ENCODE measurements at regions not wholly inside any gene's neighbourhood (a gene's known extent, or its start where the extent isn't known, plus 50 kb on each side); places are given as distances from the start of the nearest gene placed in this dataset.

DNA sequence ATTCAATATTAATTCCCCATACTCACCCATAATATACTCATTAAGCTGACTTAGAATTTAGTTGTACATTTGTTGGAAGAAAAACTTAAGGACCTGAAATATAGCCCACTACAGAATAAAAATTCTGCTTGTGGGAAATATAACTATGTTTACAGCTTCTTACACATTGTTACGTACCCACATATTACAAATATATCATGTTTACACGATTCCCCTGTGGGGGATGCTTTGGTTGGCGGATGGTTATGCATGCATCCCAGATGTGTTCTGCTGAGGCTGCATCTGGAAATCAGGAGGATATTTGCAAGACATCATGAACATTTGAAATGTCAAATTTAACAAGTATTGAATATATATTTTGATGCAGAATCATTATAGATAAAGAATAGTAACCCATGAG is 79.5 kb upstream of the KL start:
- TF ChIP-seq POLR2A (IDR thresholded peaks at IDR 0.05) = no peak
- TF ChIP-seq, protein P1, sequence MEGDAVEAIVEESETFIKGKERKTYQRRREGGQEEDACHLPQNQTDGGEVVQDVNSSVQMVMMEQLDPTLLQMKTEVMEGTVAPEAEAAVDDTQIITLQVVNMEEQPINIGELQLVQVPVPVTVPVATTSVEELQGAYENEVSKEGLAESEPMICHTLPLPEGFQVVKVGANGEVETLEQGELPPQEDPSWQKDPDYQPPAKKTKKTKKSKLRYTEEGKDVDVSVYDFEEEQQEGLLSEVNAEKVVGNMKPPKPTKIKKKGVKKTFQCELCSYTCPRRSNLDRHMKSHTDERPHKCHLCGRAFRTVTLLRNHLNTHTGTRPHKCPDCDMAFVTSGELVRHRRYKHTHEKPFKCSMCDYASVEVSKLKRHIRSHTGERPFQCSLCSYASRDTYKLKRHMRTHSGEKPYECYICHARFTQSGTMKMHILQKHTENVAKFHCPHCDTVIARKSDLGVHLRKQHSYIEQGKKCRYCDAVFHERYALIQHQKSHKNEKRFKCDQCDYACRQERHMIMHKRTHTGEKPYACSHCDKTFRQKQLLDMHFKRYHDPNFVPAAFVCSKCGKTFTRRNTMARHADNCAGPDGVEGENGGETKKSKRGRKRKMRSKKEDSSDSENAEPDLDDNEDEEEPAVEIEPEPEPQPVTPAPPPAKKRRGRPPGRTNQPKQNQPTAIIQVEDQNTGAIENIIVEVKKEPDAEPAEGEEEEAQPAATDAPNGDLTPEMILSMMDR (IDR thresholded peaks at IDR 0.05) = no peak
- TF ChIP-seq EP300 (IDR thresholded peaks at IDR 0.05) = no peak

Measured in sigmoid colon (tissue), 4 donors.